ENCODE measurements at regions not wholly inside any gene's neighbourhood (a gene's known extent, or its start where the extent isn't known, plus 50 kb on each side); places are given as distances from the start of the nearest gene placed in this dataset.
A peak's percentile ranks its signal among the peaks of the same experiment; 100 is the strongest.

DNA sequence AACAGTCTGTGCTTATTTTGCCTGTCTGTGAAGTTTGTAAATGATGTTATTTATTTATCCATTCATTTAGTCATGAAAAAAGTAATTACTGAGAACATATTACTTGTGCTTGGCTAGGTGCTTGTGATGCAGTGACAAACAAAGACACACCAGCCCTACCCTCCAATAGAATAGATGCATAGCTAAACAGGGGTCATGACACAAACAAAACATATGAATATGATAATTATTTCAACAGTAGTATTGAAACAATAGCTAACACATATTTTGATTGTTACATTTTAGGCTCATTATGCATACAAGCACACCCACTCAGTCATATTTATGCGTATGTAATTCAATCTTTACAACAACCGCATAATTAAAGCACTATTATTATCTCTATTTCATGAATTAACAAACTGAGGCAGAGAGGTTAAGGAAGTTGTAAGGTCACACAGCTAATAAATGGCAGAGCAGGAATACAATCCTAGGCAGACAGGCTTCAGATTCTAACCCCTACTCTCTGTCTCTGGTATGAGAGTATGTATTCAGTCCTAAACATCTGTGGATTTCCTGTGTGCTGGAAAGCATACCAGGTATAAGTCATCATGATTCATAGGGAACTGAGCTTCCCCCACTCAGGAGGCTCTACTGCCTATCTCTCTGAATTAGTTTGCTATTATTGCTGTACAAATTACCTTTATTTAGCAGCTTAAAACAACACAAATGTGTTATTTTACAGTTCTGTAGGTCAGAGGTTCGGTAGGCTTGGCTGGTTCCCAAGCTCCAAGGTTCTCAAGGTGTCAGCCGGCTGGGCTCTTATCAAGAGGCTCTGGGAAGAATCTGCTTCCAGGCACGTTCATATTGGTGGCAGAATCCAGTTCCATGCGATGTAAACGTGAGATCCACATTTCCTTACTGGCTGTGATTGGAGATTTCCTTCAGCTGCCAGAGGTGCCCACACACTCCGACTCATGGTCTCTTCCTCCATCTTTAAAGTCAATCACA is 509.4 kb downstream of the GALC start:
- WGBS, 2 donors: 63 to 67% methylated on average over 8 of the region's 8 CpGs
- DNase-seq: no peak

DNA sequence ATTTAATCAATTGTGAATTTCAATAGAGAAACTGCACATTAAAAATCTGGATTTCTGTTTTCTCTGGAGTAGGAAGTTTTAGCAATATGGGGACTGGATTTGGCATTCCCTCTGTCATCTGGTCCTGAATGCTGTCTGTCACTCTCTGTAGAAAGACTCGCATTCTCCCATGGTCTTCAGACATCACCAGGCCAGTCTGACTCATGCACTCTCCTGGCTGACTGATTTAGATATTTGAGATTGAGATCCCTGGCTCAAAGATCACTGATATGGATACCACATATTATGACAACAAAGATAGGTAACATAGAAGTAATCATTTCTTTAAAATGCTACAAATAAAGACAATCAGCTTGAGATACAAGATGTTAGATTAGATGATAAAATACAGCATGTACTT is 524.5 kb downstream of the GALC start:
- intact Hi-C loops (cut with DNase I): no loop called here
- H3K9me3 ChIP-seq: no peaks in the 10 kb centered on the region
- no peak for DNase-seq
- H3K27ac ChIP-seq: no peak overlapping the region
- no peaks in the 10 kb centered on the region for H3K4me1 ChIP-seq
- H3K27me3 ChIP-seq: no peaks in the 10 kb centered on the region
- no peak overlapping the region for H3K4me3 ChIP-seq (replicated peaks in 1 of 3)
- TF ChIP-seq POLR2A (IDR thresholded peaks at IDR 0.05): no peak
- TF ChIP-seq, protein P1, sequence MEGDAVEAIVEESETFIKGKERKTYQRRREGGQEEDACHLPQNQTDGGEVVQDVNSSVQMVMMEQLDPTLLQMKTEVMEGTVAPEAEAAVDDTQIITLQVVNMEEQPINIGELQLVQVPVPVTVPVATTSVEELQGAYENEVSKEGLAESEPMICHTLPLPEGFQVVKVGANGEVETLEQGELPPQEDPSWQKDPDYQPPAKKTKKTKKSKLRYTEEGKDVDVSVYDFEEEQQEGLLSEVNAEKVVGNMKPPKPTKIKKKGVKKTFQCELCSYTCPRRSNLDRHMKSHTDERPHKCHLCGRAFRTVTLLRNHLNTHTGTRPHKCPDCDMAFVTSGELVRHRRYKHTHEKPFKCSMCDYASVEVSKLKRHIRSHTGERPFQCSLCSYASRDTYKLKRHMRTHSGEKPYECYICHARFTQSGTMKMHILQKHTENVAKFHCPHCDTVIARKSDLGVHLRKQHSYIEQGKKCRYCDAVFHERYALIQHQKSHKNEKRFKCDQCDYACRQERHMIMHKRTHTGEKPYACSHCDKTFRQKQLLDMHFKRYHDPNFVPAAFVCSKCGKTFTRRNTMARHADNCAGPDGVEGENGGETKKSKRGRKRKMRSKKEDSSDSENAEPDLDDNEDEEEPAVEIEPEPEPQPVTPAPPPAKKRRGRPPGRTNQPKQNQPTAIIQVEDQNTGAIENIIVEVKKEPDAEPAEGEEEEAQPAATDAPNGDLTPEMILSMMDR (IDR thresholded peaks at IDR 0.05): no peak
- no peaks in the 10 kb centered on the region for H3K36me3 ChIP-seq
- 86 to 88% methylated on average over 1 of the region's 1 CpG for WGBS, 2 donors

More for the DNA sequence above, 509.4 kb downstream of the GALC start:
- no peak overlapping the region for H3K27ac ChIP-seq
- H3K4me1 ChIP-seq: no peaks in the 10 kb centered on the region
- no peaks in the 10 kb centered on the region for H3K27me3 ChIP-seq
- no peak overlapping the region for H3K4me3 ChIP-seq (replicated peaks in 1 of 3)
- intact Hi-C loops (cut with DNase I): no loop called here
- no peaks in the 10 kb centered on the region for H3K9me3 ChIP-seq
- no peaks in the 10 kb centered on the region for H3K36me3 ChIP-seq
- no peak for TF ChIP-seq POLR2A (IDR thresholded peaks at IDR 0.05)
- TF ChIP-seq, protein P1 (IDR thresholded peaks at IDR 0.05): no peak

DNA sequence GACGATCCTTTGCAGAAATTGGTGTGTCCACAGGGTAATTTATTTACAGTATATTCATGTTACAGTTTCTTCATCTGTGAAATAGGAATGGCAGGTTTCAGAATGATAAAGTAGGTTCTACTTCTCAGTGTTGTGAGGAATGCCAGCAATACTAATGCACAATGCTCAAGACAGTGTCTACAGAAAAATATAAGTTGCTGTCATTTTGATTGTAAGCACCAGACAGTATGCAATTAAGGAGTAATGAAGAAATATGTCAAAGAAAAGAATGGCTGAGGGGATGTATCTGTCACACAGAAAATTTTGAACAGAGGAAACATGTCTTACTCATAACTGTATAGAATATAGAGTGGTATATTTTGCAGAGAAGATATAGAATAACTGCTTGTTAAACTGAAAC is 525.4 kb downstream of the GALC start:
- intact Hi-C loops (cut with DNase I): no loop called here
- TF ChIP-seq POLR2A (IDR thresholded peaks at IDR 0.05): no peak
- TF ChIP-seq, protein P1 (IDR thresholded peaks at IDR 0.05): no peak
- Histone ChIP-seq H3K36me3 (no peaks in the 10 kb centered on the region), H3K27me3 (no peaks in the 10 kb centered on the region), H3K4me3 (replicated peaks in 1 of 3) (no peak overlapping the region), H3K4me1 (no peaks in the 10 kb centered on the region), H3K9me3 (no peaks in the 10 kb centered on the region), H3K27ac (no peak overlapping the region)
- 79 to 80% methylated on average over 1 of the region's 1 CpG for WGBS, 2 donors
- DNase-seq: no peak

DNA sequence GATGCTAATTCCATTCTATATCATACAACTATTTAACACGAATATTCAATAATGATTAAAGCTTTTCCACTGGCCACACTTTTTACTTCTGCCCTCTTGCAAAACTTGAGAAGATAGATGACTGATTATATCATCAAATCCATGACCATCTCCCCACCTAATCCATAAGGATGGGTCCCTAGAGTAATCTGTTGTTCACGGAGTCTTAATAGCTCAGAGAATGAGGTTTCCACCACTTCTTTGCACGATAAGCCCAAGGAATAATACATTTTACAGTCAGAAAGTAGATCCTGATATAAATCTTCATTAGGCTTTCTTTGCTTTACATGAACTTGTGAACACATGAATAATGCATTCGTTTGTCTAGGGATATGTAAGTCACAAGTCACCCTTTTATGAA is 527.2 kb downstream of the GALC start:
- no peaks in the 10 kb centered on the region for H3K27me3 ChIP-seq
- H3K4me1 ChIP-seq: no peaks in the 10 kb centered on the region
- H3K9me3 ChIP-seq: no peaks in the 10 kb centered on the region
- intact Hi-C loops (cut with DNase I): no loop called here
- whole genome bisulfite sequencing, 2 donors: 73 to 77% methylated on average over 4 of the region's 4 CpGs
- H3K4me3 ChIP-seq (replicated peaks in 1 of 3): no peak overlapping the region
- TF ChIP-seq, protein P1 (IDR thresholded peaks at IDR 0.05): no peak
- no peak for TF ChIP-seq POLR2A (IDR thresholded peaks at IDR 0.05)
- no peak for DNase-seq
- H3K27ac ChIP-seq: no peak overlapping the region
- no peaks in the 10 kb centered on the region for H3K36me3 ChIP-seq

- H3K9me3 ChIP-seq: no peaks in the 10 kb centered on the region
- H3K36me3 ChIP-seq: no peaks in the 10 kb centered on the region
- DNase-seq: peak; percentile 63 to 69
- no peak for TF ChIP-seq POLR2A (IDR thresholded peaks at IDR 0.05)
- TF ChIP-seq, protein P1 (IDR thresholded peaks at IDR 0.05): no peak
- no peak overlapping the region for H3K4me3 ChIP-seq (replicated peaks in 1 of 3)
- WGBS, 2 donors: 39 to 54% methylated on average over 6 of the region's 6 CpGs
- no peak overlapping the region for H3K27ac ChIP-seq
- H3K27me3 ChIP-seq: no peaks in the 10 kb centered on the region
- intact Hi-C loops (cut with DNase I): no loop called here
- H3K4me1 ChIP-seq: no peaks in the 10 kb centered on the region
Measured at GRCh38 chr14:87461704-87462103, 531.3 kb downstream of the GALC start.

Measured in thyroid gland (tissue), 4 donors.